GM21381 (cell line): ENCODE measurements at regions not wholly inside any gene's neighbourhood (a gene's known extent, or its start where the extent isn't known, plus 50 kb on each side); places are given as distances from the start of the nearest gene placed in this dataset.
"Not testable (repeated sequence)": the region's sequence is repeated elsewhere in the genome, so short reads cannot be mapped to it uniquely, and the experiment has no call there.

Source experiments
- ATAC-seq: cut with Tn5 transposase; IDR thresholded peaks from one replicate; pipeline ENCODE4 v1.9.1; 2021; ENCODE audit warnings: mild to moderate bottlenecking, moderate library complexity; ENCODE audit not compliant: unreplicated experiment

DNA sequence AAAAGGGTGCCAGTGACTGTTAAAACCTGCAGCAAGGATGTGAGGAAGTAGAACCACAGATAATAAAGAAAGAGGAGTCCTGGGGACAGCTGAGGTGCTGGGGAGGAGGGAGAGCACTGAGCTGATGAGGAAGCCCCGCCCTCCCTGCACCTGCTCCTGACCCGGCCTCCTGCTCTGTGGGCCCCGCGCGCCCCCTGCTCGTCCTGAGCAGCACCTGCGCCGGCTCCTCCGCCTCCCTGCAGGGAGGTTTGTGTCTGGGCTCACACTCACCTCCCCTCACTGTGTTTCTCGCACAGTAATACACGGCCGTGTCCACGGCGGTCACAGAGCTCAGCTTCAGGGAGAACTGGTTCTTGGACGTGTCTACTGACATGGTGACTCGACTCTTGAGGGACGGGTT lies 797.6 kb downstream of the TMEM121 start:
- not testable (repeated sequence) for ATAC-seq

DNA sequence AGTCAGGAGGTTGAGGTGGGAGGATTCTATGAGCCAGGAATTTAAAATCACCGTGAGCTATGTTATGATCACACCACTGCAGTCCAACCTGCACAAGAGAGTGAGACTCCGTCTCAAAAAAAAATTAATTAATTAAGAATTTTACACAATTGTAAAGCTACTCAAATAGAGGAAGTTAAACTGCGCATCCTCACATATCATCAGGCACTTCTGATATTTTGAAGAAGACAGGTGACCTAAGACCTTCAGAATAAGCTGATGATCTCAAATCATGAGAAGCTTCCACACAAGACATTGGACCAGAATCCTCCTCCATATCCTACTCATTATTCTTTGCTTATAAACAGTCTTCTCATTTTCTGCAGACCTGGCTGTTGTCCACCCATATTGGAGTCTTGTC lies 800.9 kb downstream of the TMEM121 start:
- ATAC-seq, result no peak

DNA sequence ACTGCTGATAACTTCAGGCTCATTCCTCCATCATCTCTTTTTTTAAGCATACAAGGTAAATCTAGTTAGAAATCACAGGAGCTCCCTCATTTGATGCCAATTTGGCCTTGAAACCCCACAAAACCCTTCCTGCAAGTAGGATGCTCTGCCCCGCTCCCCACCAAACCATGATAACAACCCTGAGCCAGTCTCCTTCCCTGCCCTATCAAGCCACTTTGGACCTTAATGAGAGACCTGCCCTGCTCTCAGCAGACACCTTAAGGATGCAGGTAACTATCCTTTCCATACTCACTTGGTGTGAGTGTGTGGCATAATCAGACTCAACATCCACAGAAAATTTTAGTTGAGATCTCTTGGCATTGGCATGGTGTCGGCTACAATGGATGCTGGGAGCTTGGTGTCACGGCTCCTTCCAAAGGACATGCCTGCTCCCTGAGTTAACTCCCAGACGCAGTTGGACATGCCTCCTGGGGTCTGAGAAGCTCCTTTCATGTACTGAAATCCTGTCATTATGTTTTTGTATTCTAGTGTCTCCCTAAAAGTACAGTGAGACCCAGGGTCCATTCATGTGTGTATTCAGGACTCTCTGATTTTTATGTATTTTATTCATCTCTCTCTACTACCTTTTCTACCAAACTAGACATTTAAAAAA lies 801.4 kb downstream of the TMEM121 start:
- not testable (repeated sequence) for ATAC-seq

DNA sequence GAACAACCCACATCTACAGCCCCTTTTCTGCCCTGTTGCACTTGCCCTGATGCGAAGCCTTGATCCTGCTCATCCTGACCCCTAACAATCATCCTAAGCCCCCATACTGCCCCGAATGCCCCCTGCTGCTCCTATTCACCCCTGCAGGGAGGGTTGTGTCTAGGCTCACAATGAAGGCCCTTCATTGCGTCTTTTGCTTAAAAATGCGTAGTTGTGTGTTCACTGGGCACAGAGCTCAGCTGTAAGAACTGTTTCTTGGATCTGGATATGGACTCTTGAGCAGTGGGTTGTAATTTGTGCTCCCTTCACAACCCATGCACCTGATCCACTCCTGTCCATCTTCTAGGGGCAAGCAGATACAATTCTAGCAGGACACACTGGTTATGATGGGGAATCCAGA lies 802.9 kb downstream of the TMEM121 start:
- not testable (repeated sequence) for ATAC-seq

DNA sequence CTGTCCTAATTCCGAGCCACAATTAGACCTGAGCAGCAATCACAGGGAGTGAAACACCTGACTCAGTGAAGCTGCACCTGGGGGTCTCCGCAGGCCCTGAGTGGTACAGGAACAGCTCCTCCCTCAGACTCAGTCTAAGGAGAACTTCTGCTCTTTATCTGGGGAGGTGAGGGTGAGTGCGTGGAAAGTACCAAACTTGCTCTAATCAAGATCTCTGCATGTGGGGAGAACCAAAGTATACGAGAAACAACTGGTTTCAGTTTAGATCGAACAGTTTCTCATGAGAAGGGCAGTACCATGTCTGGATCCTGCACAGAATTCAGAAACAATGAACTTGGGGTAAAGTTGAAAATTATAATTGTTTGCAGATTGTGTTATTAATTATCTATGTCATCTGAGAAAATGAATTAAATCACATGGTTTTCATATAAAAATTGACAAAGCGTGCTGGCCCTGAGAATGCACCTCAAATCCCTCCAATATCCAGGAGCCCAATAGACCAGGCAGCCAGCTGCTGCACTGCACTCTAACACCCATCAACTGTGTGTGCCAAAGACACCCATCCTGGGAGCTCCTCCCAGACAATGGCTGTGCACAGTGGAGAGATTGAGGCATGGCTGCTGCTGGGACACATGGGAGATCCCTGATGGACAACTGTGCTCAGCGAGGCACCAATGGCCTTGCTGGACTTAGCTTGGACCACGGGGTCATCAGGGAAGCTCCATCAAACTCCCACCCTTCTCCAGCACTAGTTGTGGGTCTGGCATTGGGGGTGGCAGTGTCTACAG lies 803.8 kb downstream of the TMEM121 start:
- not testable (repeated sequence) for ATAC-seq

DNA sequence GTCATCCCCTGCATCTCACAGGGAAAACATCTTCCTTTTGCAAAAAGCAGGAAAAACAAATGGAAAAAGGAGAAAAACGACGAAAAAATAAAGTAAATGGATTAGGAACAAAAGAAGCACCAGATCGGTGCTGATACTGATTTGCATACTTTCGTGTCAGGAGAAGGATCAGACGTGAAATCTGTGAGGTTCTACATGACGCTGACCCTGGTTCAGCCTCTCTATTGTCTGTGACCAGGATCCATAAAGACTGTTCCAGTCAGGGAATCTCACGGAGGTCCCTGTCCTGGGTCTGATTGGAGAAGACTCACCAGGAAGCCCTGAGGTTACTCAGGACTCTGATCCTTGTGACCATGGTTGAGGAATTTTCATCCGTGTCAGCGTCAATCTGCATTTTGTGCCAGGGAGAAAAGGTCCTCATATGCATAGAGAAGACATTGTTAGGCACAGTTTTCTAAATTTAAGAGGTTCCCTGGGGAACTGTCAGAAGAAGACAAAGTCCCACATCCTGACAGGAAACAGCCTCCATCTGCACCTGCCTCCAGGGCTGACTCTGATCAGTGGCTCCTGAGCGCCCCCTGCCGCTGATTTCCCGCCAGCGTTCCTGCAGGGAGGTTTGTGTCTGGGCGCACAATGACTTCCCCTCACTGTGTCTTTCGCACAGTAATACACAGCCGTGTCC lies 808.2 kb downstream of the TMEM121 start:
- not testable (repeated sequence) for ATAC-seq

DNA sequence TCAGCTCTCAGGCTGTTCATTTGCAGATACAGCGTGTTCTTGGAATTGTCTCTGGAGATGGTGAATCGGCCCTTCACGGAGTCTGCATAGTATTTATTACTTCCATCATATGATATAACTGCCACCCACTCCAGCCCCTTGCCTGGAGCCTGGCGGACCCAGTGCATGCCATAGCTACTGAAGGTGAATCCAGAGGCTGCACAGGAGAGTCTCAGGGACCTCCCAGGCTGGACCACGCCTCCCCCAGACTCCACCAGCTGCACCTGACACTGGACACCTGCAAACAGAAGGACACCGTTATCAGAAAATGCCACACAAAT lies 808.7 kb downstream of the TMEM121 start:
- ATAC-seq, result not testable (repeated sequence)

DNA sequence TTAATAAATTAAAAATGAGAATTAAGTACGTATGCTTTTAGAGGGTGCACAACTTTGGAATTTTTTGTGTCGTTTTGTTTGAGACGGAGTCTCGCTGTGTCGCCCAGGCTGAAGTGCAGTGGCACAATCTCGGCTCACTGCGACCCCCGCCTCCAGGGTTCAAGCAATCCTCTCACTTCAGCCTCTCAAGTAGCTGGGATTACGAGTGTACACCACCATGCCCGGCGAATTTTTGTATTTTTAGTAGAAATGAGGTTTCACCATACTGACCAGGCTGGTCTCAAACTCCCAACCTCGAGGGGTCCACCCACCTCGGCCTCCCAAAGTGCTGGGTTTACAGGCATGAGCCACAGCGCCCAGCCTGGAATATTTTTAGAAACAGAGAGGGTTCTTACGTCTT lies 812.4 kb downstream of the TMEM121 start:
- not testable (repeated sequence) for ATAC-seq

DNA sequence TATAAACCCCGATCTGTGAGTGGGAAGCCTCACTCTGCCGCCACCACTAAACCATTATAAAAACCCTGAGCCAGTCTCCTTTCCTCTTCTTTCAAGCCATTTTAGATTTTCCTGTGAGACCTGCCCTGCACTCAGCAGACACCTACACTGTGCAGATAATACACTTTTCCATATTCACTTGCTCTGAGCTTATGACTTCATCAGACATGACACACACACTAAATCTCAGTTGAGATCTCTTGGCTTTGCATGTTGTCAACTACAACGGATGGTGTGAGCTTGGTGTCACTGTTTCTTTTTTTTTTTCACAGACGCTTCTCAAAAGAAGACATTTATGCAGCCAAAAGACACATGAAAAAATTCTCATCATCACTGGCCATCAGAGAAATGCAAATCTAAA lies 814.3 kb downstream of the TMEM121 start:
- ATAC-seq, result not testable (repeated sequence)

DNA sequence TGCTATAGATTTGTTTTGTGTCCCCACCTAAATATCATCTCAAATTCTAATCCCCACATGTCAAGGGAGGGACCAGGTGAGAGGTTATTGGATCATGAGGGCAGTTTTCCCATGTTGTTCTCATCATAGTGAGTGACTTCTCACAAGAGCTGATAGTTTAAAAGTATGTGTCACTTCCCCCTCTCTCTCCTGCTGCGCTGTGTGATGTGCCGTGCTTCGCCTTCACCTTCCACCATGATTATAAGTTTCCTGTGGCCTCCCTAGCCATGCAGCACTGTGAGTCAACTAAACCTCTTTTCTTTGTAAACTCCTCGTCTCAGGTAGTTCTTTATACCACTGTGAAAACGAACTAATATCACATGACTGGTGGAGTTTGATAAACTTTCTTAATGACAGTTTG lies 814.8 kb downstream of the TMEM121 start:
- not testable (repeated sequence) for ATAC-seq

DNA sequence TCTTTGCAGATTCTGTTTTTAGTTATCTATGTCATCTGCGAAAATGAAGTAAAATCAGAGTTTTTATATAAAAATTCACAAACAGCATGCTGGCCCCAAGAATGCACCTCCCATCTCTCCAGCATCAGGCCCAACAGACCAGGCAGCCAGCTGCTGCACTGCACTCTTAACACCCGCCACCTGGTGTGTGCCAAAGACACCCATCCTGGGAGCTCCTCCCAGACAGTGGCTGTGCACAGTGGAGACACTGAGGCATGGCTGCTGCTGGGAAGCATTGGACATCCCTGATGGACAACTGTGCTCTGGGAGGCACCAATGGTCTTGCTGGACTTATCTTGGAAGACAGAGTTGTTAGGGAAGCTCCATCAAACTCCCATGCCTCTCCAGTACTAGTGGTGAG lies 817.2 kb downstream of the TMEM121 start:
- ATAC-seq, result no peak

DNA sequence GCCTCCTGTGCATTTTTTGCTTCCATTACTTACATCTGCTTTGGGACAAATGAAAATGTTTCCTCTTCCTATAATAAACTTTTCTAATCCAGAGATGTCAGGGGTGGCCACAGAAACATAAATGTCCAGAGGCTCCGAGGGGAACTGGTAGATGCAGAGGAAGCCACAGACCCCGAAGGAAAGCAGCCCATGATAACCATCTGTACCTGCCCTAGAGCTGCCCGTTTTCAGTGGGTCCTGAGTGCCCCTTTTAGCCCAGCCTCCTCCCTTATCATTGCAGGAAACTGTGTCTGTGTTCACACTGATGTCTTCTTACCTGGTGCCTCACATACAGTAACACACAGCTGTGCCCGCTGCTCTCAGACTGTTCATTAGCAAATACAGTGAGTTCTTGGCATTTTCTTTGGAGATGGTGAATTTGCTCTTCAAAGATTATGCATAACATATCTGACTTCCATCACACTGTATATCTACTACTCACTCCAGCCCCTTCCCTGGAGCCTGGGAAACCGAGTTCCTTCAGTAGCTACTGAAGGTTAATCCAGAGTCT lies 817.8 kb downstream of the TMEM121 start:
- not testable (repeated sequence) for ATAC-seq

DNA sequence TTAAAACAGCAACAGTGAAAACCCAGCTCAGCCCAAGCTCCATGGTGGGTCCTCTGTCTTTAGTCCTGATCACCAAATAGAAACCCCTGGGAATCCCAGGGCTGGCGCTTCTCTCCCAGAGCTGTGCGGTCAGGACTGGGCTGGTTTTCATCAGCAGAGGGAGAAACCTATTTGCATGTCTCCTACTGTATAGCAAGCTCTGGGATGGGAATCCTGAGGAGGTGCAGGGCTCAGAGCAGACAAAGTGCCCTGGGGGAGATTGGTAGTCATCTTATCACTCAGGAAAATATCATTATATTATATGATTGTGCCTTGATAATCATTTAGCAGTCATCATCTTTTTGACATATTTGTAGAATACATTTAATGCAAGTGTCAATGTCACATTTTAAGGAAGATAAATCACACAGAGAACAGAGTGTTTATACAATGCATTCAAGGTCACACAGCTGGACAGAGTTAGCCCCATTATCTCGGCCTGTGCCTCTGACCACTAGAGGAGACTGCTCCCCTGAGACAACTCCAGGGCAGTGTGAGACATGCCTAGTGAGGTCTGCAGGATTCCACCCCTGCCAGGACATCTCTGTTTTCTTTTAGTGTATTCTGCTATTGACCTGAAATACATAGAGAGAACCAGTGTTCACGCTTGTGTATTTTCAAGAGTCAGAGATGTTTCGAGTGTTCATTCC lies 818.6 kb downstream of the TMEM121 start:
- not testable (repeated sequence) for ATAC-seq

DNA sequence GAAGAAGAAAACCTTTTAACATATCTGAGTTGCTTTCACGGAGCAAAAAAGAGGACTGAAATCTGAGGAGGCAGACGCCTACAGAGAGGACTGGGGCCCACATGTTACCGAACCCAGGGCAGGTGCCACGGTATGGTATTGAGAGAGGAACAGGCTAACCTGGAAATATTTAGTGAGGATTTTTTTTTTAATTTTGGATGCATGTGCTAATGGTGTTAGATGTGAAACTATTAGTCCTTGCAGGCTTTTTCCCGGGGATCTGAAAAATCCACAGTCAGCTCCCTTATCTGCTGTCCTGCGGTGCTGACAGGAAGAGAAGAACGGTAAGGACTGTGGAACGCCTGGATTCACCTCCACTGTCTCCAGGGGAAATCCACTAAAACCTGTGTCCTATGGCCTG lies 819.7 kb downstream of the TMEM121 start:
- no peak for ATAC-seq

DNA sequence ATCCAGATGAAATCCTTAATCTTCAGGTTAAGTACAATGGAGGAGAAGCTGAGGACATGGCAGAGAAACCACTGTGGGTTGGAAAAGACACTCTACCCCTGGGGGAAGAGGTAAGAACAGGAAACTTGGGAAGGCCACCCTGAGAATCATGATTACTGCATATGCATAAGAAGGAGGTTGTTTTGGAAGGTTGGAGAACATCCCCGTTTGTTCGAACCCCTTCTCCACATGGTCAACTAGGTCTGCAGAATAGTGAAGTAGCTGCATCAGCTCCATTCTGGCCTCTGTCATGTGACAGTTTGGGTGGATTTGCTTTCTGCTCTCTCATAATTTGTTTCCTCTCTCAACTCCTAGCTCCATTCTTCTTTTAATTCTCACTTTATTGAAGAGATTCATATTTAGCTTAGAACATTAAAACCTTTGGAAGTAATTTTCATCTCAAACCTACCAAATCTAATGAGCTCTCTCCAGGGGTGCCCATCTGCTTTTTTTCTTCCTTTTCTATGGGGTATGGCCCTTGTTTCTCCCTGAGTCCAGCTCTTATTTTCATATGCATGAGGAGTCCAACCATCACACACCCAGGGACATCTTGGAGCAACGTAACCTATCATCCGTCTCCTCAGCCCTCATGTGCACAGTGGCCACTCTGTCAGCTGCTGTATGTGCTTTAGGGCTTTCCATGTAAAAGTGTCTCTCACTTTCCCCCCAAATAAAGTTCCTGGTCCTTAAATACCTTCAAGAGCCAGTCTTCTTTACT lies 820.3 kb downstream of the TMEM121 start:
- no peak for ATAC-seq

DNA sequence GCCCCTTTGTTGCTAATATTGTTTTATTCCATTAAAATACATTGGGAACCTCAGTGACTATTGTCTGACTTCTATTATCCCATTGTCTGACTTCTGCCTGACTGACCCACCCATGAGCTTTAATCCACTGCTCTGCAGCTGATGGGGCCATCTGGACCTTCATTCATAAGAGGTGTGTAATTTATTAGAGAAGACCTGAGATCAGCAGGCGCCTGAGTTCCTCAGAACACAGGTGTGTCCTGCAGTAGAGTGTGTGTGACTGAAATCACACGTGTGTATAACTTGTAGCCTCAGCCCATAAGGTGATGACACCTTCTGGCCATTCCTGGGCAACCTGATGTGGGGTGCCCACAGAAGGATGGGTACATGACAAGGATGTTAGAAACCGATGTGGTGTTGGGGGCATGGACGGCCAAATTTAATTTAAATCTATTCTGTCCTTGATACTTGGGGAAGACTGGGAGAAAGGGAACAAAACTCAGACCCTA lies 821.0 kb downstream of the TMEM121 start:
- ATAC-seq, result no peak

DNA sequence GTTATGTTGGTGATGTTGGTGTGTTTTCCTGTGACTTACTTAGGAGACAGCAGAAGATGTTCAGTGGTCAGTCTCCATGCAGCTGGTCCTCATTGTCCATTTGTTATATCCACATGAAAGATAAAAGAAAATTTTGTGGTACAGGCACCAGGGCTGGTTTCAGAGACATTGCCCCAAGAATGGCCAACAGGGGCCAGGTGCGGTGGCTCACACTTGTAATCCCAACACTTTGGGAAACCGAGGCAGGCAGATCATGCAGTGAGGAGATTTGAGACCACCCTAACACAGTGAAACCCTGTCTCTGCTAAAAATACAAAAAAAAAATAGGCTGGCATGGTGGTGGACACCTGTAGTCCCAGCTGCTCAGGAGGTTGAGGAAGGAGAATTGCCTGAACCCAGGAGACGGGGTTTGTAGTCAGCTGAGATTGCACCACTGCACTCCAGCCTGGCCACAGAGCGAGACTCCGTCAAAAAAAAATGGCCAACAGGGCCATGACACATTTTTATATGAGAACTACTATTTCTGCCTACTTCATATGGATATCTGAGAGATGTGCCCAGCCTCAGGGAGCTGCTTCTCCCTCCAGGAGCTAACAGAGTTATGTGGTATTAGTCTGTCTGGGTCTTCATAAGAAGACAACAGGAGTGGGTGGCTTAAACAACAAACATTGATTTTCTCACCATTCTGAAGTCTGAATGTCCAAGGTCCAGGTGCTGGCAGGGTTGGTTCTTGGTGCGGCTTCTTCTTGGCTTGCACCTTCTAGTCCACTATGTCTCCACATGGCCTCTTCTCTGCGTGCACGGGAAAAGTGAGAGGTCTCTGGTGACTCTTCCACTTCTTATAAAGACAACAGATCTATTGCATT lies 821.7 kb downstream of the TMEM121 start:
- ATAC-seq, result no peak

DNA sequence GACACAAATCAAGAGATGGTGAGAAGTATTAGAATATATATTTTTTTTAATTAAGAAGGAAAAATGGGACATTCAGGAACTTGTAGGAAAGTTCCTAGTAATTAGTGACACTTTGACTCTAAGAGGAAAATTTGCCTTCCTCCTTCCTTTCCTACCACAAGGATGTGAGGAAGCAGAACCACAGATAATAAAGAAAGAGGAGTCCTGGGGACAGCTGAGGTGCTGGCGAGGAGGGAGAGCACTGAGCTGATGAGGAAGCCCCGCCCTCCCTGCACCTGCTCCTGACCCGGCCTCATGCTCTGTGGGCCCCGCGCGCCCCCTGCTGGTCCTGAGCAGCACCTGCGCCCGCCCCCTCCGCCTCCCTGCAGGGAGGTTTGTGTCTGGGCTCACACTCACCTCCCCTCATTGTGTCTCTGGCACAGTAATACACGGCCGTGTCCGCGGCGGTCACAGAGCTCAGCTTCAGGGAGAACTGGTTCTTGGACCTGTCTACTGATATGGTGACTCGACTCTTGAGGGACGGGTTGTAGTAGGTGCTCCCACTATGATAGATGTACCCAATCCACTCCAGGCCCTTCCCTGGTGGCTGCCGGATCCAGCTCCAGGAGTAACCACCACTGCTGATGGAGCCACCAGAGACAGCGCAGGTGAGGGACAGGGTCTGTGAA lies 822.6 kb downstream of the TMEM121 start:
- ATAC-seq, result not testable (repeated sequence)
